ENCODE measurements at regions not wholly inside any gene's neighbourhood (a gene's known extent, or its start where the extent isn't known, plus 50 kb on each side); places are given as distances from the start of the nearest gene placed in this dataset.

- Histone ChIP-seq H4K91ac (ENCODE audit: low read length) (no peak overlapping the region), H3K4me2 (ENCODE audit: low read length, poor library complexity, severe bottlenecking) (no peak overlapping the region), H3K4ac (ENCODE audit: low read depth in 1 of 2, low read length in 2 of 2) (peak overlapping the region in 1 of 2 experiments; percentile 57), H3K4me1 (ENCODE audit: control insufficient read depth, insufficient read depth, low read depth, low read length) (peaks cover 6% of the 10 kb centered on the region), H3K27ac (ENCODE audit: low read length, poor library complexity, severe bottlenecking) (no peak overlapping the region), H2BK12ac (ENCODE audit: low read length in 2 of 2) (peak overlapping the region in 1 of 2 experiments; percentile 75), H2BK120ac (ENCODE audit: low read depth, low read length) (no peak overlapping the region), H3K9me3 (ENCODE audit: control insufficient read depth, low read length) (no peaks in the 10 kb centered on the region), H3K4me3 (ENCODE audit: insufficient read depth in 1 of 2, low read depth in 1 of 2, low read length in 2 of 2) (no peak overlapping the region), H4K8ac (ENCODE audit: low read length) (peak overlapping the region; percentile 52), H2AFZ (ENCODE audit: low read depth, low read length) (no peak overlapping the region), H3K27me3 (ENCODE audit: control insufficient read depth in 1 of 2, insufficient read depth in 1 of 2, low read length in 2 of 2) (no peaks in the 10 kb centered on the region), H2BK15ac (ENCODE audit: low read depth, poor library complexity, severe bottlenecking) (no peak overlapping the region), H3K23ac (ENCODE audit: low read length in 2 of 2) (no peak overlapping the region), H3K9ac (ENCODE audit: low read length) (no peak overlapping the region), H2AK5ac (ENCODE audit: low read length, severe bottlenecking) (no peak overlapping the region), H3K79me1 (replicated peaks; ENCODE audit: low read length, poor library complexity, severe bottlenecking) (no peaks in the 10 kb centered on the region), H3K14ac (ENCODE audit: low read length in 2 of 2) (no peak overlapping the region), H3K18ac (ENCODE audit: low read depth in 1 of 2, low read length in 2 of 2) (peak overlapping the region; percentile 7 to 40), H3K36me3 (ENCODE audit: control insufficient read depth in 1 of 2, insufficient read depth in 2 of 2, low read depth in 1 of 2, low read length in 2 of 2) (no peaks in the 10 kb centered on the region), H2BK5ac (ENCODE audit: low read depth, low read length, poor library complexity, severe bottlenecking) (no peak overlapping the region)
- WGBS = 97% methylated on average over 6 of the region's 6 CpGs
- no peak for DNase-seq
These were observed 90.4 kb upstream of the PARD3B start for GRCh38 chr2:204454672-204455380.

- Histone ChIP-seq H3K18ac (ENCODE audit: low read depth in 1 of 2, low read length in 2 of 2) (no peak overlapping the region), H3K4ac (ENCODE audit: low read depth in 1 of 2, low read length in 2 of 2) (no peak overlapping the region), H4K8ac (ENCODE audit: low read length) (no peak overlapping the region), H2BK12ac (ENCODE audit: low read length in 2 of 2) (no peak overlapping the region), H3K27ac (ENCODE audit: low read length, poor library complexity, severe bottlenecking) (no peak overlapping the region), H2BK120ac (ENCODE audit: low read depth, low read length) (no peak overlapping the region), H3K14ac (ENCODE audit: low read length in 2 of 2) (no peak overlapping the region), H3K4me1 (ENCODE audit: control insufficient read depth, insufficient read depth, low read depth, low read length) (no peaks in the 10 kb centered on the region), H3K23ac (ENCODE audit: low read length in 2 of 2) (no peak overlapping the region), H2AK5ac (ENCODE audit: low read length, severe bottlenecking) (no peak overlapping the region), H3K9me3 (ENCODE audit: control insufficient read depth, low read length) (no peaks in the 10 kb centered on the region), H3K79me1 (replicated peaks; ENCODE audit: low read length, poor library complexity, severe bottlenecking) (no peaks in the 10 kb centered on the region), H2BK15ac (ENCODE audit: low read depth, poor library complexity, severe bottlenecking) (no peak overlapping the region), H3K4me3 (ENCODE audit: insufficient read depth in 1 of 2, low read depth in 1 of 2, low read length in 2 of 2) (peak overlapping the region in 1 of 2 experiments; percentile 1), H4K91ac (ENCODE audit: low read length) (no peak overlapping the region), H3K4me2 (ENCODE audit: low read length, poor library complexity, severe bottlenecking) (no peak overlapping the region), H2BK5ac (ENCODE audit: low read depth, low read length, poor library complexity, severe bottlenecking) (no peak overlapping the region), H3K9ac (ENCODE audit: low read length) (peak overlapping the region; percentile 74), H2AFZ (ENCODE audit: low read depth, low read length) (no peak overlapping the region), H3K27me3 (ENCODE audit: control insufficient read depth in 1 of 2, insufficient read depth in 1 of 2, low read length in 2 of 2) (no peaks in the 10 kb centered on the region), H3K36me3 (ENCODE audit: control insufficient read depth in 1 of 2, insufficient read depth in 2 of 2, low read depth in 1 of 2, low read length in 2 of 2) (no peaks in the 10 kb centered on the region)
- peak; percentile 59 for DNase-seq
- 45% methylated on average over 4 of the region's 4 CpGs for WGBS
These were observed 76.4 kb upstream of the PARD3B start for GRCh38 chr2:204468746-204469429.

DNA sequence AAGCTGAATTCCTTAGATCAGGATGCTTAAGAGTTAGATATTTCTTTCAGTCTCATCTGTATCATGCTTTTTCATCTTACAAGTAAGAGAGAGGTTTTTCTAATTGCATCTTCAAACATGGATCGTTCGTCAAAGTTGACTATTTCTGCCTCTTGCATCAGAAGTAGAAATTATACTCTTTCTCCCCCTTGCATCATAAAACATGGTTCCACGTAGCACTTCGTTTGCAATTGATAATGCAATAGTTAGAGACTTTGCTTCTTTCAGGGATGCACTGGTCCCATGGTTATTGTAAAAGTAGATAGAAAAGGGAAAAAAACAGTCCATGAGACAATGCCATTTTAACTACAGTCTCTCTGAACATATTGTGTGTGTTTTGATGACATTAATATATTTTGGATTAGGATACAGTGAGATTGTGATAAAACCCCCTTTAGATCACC lies 75.1 kb upstream of the PARD3B start:
- Histone ChIP-seq H4K8ac (ENCODE audit: low read length) (no peak overlapping the region), H2AFZ (ENCODE audit: low read depth, low read length) (no peak overlapping the region), H2AK5ac (ENCODE audit: low read length, severe bottlenecking) (no peak overlapping the region), H3K9ac (ENCODE audit: low read length) (peak overlapping the region; percentile 74), H2BK120ac (ENCODE audit: low read depth, low read length) (no peak overlapping the region), H3K36me3 (ENCODE audit: control insufficient read depth in 1 of 2, insufficient read depth in 2 of 2, low read depth in 1 of 2, low read length in 2 of 2) (no peaks in the 10 kb centered on the region), H2BK15ac (ENCODE audit: low read depth, poor library complexity, severe bottlenecking) (no peak overlapping the region), H3K18ac (ENCODE audit: low read depth in 1 of 2, low read length in 2 of 2) (no peak overlapping the region), H3K27ac (ENCODE audit: low read length, poor library complexity, severe bottlenecking) (no peak overlapping the region), H3K9me3 (ENCODE audit: control insufficient read depth, low read length) (no peaks in the 10 kb centered on the region), H3K79me1 (replicated peaks; ENCODE audit: low read length, poor library complexity, severe bottlenecking) (no peaks in the 10 kb centered on the region), H3K14ac (ENCODE audit: low read length in 2 of 2) (no peak overlapping the region), H3K4me1 (ENCODE audit: control insufficient read depth, insufficient read depth, low read depth, low read length) (no peaks in the 10 kb centered on the region), H3K27me3 (ENCODE audit: control insufficient read depth in 1 of 2, insufficient read depth in 1 of 2, low read length in 2 of 2) (no peaks in the 10 kb centered on the region), H3K4me2 (ENCODE audit: low read length, poor library complexity, severe bottlenecking) (no peak overlapping the region), H3K4me3 (ENCODE audit: insufficient read depth in 1 of 2, low read depth in 1 of 2, low read length in 2 of 2) (no peak overlapping the region), H4K91ac (ENCODE audit: low read length) (no peak overlapping the region), H3K23ac (ENCODE audit: low read length in 2 of 2) (no peak overlapping the region), H2BK12ac (ENCODE audit: low read length in 2 of 2) (no peak overlapping the region), H3K4ac (ENCODE audit: low read depth in 1 of 2, low read length in 2 of 2) (no peak overlapping the region), H2BK5ac (ENCODE audit: low read depth, low read length, poor library complexity, severe bottlenecking) (no peak overlapping the region)
- DNase-seq = peak; percentile 33
- 100% methylated on average over 4 of the region's 4 CpGs for WGBS

- no peak for DNase-seq
- Histone ChIP-seq H2BK5ac (ENCODE audit: low read depth, low read length, poor library complexity, severe bottlenecking) (no peak overlapping the region), H2AK5ac (ENCODE audit: low read length, severe bottlenecking) (no peak overlapping the region), H3K4me3 (ENCODE audit: insufficient read depth in 1 of 2, low read depth in 1 of 2, low read length in 2 of 2) (no peak overlapping the region), H3K9me3 (ENCODE audit: control insufficient read depth, low read length) (no peaks in the 10 kb centered on the region), H3K23ac (ENCODE audit: low read length in 2 of 2) (no peak overlapping the region), H3K79me1 (replicated peaks; ENCODE audit: low read length, poor library complexity, severe bottlenecking) (no peaks in the 10 kb centered on the region), H4K91ac (ENCODE audit: low read length) (no peak overlapping the region), H3K9ac (ENCODE audit: low read length) (no peak overlapping the region), H2BK15ac (ENCODE audit: low read depth, poor library complexity, severe bottlenecking) (no peak overlapping the region), H3K27ac (ENCODE audit: low read length, poor library complexity, severe bottlenecking) (no peak overlapping the region), H3K36me3 (ENCODE audit: control insufficient read depth in 1 of 2, insufficient read depth in 2 of 2, low read depth in 1 of 2, low read length in 2 of 2) (no peaks in the 10 kb centered on the region), H3K4ac (ENCODE audit: low read depth in 1 of 2, low read length in 2 of 2) (no peak overlapping the region), H2BK12ac (ENCODE audit: low read length in 2 of 2) (no peak overlapping the region), H3K14ac (ENCODE audit: low read length in 2 of 2) (no peak overlapping the region), H4K8ac (ENCODE audit: low read length) (no peak overlapping the region), H3K18ac (ENCODE audit: low read depth in 1 of 2, low read length in 2 of 2) (no peak overlapping the region), H2AFZ (ENCODE audit: low read depth, low read length) (no peak overlapping the region), H3K27me3 (ENCODE audit: control insufficient read depth in 1 of 2, insufficient read depth in 1 of 2, low read length in 2 of 2) (no peaks in the 10 kb centered on the region), H3K4me2 (ENCODE audit: low read length, poor library complexity, severe bottlenecking) (no peak overlapping the region), H3K4me1 (ENCODE audit: control insufficient read depth, insufficient read depth, low read depth, low read length) (no peaks in the 10 kb centered on the region), H2BK120ac (ENCODE audit: low read depth, low read length) (no peak overlapping the region)
- WGBS = 96% methylated on average over 5 of the region's 5 CpGs
These were observed 74.6 kb upstream of the PARD3B start for GRCh38 chr2:204470621-204471196.

All from mesenchymal stem cell (in vitro differentiated cells and primary cell).